Stimulated activated CD4-positive, alpha-beta T cell treated with anti-CD3 and anti-CD28 coated beads, Interleukin-12 subunit alpha, Interleukin-12 subunit beta, amount 100 ng/mL, for 24 hours (primary cell): ENCODE measurements at regions not wholly inside any gene's neighbourhood (a gene's known extent, or its start where the extent isn't known, plus 50 kb on each side); places are given as distances from the start of the nearest gene placed in this dataset.

Experiments
- DNase-seq, 2 experiments: peaks; one replicate each; pipeline ENCODE4 v3.0.0-alpha.2; 2020; ENCODE audit warnings: low read depth in 2 of 2

GRCh38 chr1:59026472-59026948 is 242.7 kb upstream of the JUN start:
- DNase-seq: no peak

- DNase-seq: no peak
Observed at GRCh38 chr1:59027177-59027576, 243.3 kb upstream of the JUN start.

- DNase-seq: no peak
Observed at GRCh38 chr1:59028048-59028447, 244.2 kb upstream of the JUN start.

- no peak for DNase-seq
Observed at GRCh38 chr1:59029411-59030167, 245.7 kb upstream of the JUN start.

GRCh38 chr1:59032228-59032627 is 248.4 kb upstream of the JUN start:
- no peak for DNase-seq

GRCh38 chr1:59033761-59034160 is 249.9 kb upstream of the JUN start:
- DNase-seq: no peak

- no peak for DNase-seq
Observed at GRCh38 chr1:59034925-59035324, 251.1 kb upstream of the JUN start.

- no peak for DNase-seq
Observed at GRCh38 chr1:59039551-59039950, 255.7 kb upstream of the JUN start.

- no peak for DNase-seq
Observed at GRCh38 chr1:59040486-59040885, 256.4 kb upstream of the FGGY start.

GRCh38 chr1:59041646-59042277 is 255.1 kb upstream of the FGGY start:
- no peak for DNase-seq

- DNase-seq: no peak
Observed at GRCh38 chr1:59043796-59044195, 253.1 kb upstream of the FGGY start.

GRCh38 chr1:59044535-59045121 is 252.3 kb upstream of the FGGY start:
- no peak for DNase-seq

- DNase-seq: no peak
Observed at GRCh38 chr1:59045137-59045536, 251.8 kb upstream of the FGGY start.

GRCh38 chr1:59045636-59046035 is 251.3 kb upstream of the FGGY start:
- DNase-seq: no peak

GRCh38 chr1:59046134-59046533 is 250.8 kb upstream of the FGGY start:
- DNase-seq: no peak

- peak in 1 of 2 experiments; percentile 8 for DNase-seq
Observed at GRCh38 chr1:59046730-59047157, 250.2 kb upstream of the FGGY start.

- no peak for DNase-seq
Observed at GRCh38 chr1:59051007-59051406, 245.9 kb upstream of the FGGY start.

GRCh38 chr1:59052166-59052590 is 244.7 kb upstream of the FGGY start:
- DNase-seq: no peak

GRCh38 chr1:59054172-59054571 is 242.7 kb upstream of the FGGY start:
- DNase-seq: no peak

GRCh38 chr1:59055908-59056719 is 240.8 kb upstream of the FGGY start:
- no peak for DNase-seq

GRCh38 chr1:59057211-59057694 is 239.6 kb upstream of the FGGY start:
- no peak for DNase-seq

- DNase-seq: no peak
Observed at GRCh38 chr1:59057796-59058195, 239.1 kb upstream of the FGGY start.
